B cell (primary cell): ENCODE measurements at regions not wholly inside any gene's neighbourhood (a gene's known extent, or its start where the extent isn't known, plus 50 kb on each side); places are given as distances from the start of the nearest gene placed in this dataset.
"Not testable (repeated sequence)": the region's sequence is repeated elsewhere in the genome, so short reads cannot be mapped to it uniquely, and the experiment has no call there.

Experiments used
- EZH2 ChIP-seq: IDR thresholded peaks from 2 replicates; pipeline ENCODE4 v1.6.1; 2012; ENCODE audit warnings: borderline replicate concordance, low read depth, mild to moderate bottlenecking, moderate library complexity, low read length; ENCODE audit not compliant: insufficient read depth, poor library complexity, severe bottlenecking
- TF ChIP-seq, protein P1 (sequence below): fragments of 200-600 bp; IDR thresholded peaks from one replicate; pipeline ENCODE4 v1.8.0; 2022; ENCODE audit warnings: antibody characterized with exemption, mild to moderate bottlenecking

DNA sequence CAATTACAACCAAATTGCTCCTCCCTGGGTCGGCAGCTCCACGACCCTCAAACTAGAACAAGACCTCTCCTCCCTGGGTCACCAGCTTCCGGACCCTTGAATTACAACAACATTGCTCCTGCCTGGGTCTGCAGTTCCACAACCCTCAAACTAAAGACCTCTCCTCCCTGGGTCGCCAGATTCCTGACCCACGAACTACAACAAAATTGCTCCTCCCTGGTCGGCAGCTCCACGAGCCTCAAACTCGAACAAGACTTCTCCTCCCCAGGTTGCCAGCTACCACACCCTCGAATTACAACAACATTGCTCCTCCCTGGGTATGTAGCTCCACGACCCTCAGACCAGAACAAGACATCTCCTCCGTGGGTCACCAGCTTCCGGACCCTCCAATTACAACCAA, 313.2 kb downstream of the PREX1 start:
- TF ChIP-seq, protein P1, sequence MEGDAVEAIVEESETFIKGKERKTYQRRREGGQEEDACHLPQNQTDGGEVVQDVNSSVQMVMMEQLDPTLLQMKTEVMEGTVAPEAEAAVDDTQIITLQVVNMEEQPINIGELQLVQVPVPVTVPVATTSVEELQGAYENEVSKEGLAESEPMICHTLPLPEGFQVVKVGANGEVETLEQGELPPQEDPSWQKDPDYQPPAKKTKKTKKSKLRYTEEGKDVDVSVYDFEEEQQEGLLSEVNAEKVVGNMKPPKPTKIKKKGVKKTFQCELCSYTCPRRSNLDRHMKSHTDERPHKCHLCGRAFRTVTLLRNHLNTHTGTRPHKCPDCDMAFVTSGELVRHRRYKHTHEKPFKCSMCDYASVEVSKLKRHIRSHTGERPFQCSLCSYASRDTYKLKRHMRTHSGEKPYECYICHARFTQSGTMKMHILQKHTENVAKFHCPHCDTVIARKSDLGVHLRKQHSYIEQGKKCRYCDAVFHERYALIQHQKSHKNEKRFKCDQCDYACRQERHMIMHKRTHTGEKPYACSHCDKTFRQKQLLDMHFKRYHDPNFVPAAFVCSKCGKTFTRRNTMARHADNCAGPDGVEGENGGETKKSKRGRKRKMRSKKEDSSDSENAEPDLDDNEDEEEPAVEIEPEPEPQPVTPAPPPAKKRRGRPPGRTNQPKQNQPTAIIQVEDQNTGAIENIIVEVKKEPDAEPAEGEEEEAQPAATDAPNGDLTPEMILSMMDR = not testable (repeated sequence)
- TF ChIP-seq EZH2 = not testable (repeated sequence)
